Progenitor cell of endocrine pancreas (in vitro differentiated cells): ENCODE measurements at regions not wholly inside any gene's neighbourhood (a gene's known extent, or its start where the extent isn't known, plus 50 kb on each side); places are given as distances from the start of the nearest gene placed in this dataset.
"Not testable (repeated sequence)": the region's sequence is repeated elsewhere in the genome, so short reads cannot be mapped to it uniquely, and the experiment has no call there.

Experiments used
- DNase-seq: peaks from one replicate; pipeline ENCODE4 v3.0.0; 2021; ENCODE audit warnings: low spot score; ENCODE audit not compliant: unreplicated experiment
- H3K27ac Mint-ChIP-seq: 2 replicates; pipeline ENCODE4 v1.8.0; 2021; ENCODE audit warnings: mild to moderate bottlenecking, moderate library complexity, mixed read lengths
- H3K27me3 Mint-ChIP-seq: 2 replicates; pipeline ENCODE4 v1.8.0; 2021; ENCODE audit warnings: mixed read lengths
- H3K36me3 Mint-ChIP-seq: 2 replicates; pipeline ENCODE4 v1.8.0; 2022; ENCODE audit warnings: mixed read lengths; ENCODE audit not compliant: insufficient read depth
- H3K4me1 Mint-ChIP-seq: 2 replicates; pipeline ENCODE4 v1.8.0; 2021; ENCODE audit warnings: low read depth, mixed read lengths
- H3K4me3 Mint-ChIP-seq: 2 replicates; pipeline ENCODE4 v1.8.0; 2021; ENCODE audit warnings: low read depth, mild to moderate bottlenecking, moderate library complexity, mixed read lengths
- H3K9me3 Mint-ChIP-seq: 2 replicates; pipeline ENCODE4 v1.8.0; 2021; ENCODE audit warnings: low read depth, mixed read lengths
- CTCF ChIP-seq: fragments of 200-600 bp; sonication (generic); IDR thresholded peaks from one replicate; pipeline ENCODE4 v1.5.0; 2021; ENCODE audit warnings: antibody characterized with exemption, mild to moderate bottlenecking; ENCODE audit not compliant: unreplicated experiment

GRCh38 chr12:105674871-105675699 lies 344.6 kb downstream of the C12orf75 start:
- Mint-ChIP-seq H3K27ac (no peak overlapping the region), H3K9me3 (peaks cover 5% of the 10 kb centered on the region), H3K4me3 (no peak overlapping the region), H3K27me3 (peaks cover 3% of the 10 kb centered on the region), H3K4me1 (peaks cover 2% of the 10 kb centered on the region), H3K36me3 (no peaks in the 10 kb centered on the region)
- DNase-seq = no peak
- TF ChIP-seq CTCF = no peak

- peaks cover 2% of the 10 kb centered on the region for H3K4me1 Mint-ChIP-seq
- DNase-seq = no peak
- H3K27me3 Mint-ChIP-seq = peaks cover 3% of the 10 kb centered on the region
- TF ChIP-seq CTCF = no peak
- H3K36me3 Mint-ChIP-seq = no peaks in the 10 kb centered on the region
- no peak overlapping the region for H3K4me3 Mint-ChIP-seq
- H3K27ac Mint-ChIP-seq = no peak overlapping the region
- H3K9me3 Mint-ChIP-seq = no peaks in the 10 kb centered on the region
These were observed 346.2 kb downstream of the C12orf75 start for GRCh38 chr12:105676694-105677093.

- H3K27ac Mint-ChIP-seq = no peak overlapping the region
- peaks cover 3% of the 10 kb centered on the region for H3K27me3 Mint-ChIP-seq
- no peaks in the 10 kb centered on the region for H3K9me3 Mint-ChIP-seq
- no peak for TF ChIP-seq CTCF
- no peak overlapping the region for H3K4me3 Mint-ChIP-seq
- H3K36me3 Mint-ChIP-seq = no peaks in the 10 kb centered on the region
- DNase-seq = no peak
- peaks cover 2% of the 10 kb centered on the region for H3K4me1 Mint-ChIP-seq
These were observed 347.2 kb downstream of the C12orf75 start for GRCh38 chr12:105677672-105678071.

GRCh38 chr12:105679982-105680381 lies 349.5 kb downstream of the C12orf75 start:
- no peak for TF ChIP-seq CTCF
- H3K9me3 Mint-ChIP-seq = no peaks in the 10 kb centered on the region
- no peak for DNase-seq
- H3K4me1 Mint-ChIP-seq = peaks cover 2% of the 10 kb centered on the region
- no peaks in the 10 kb centered on the region for H3K36me3 Mint-ChIP-seq
- H3K27me3 Mint-ChIP-seq = peaks cover 3% of the 10 kb centered on the region
- H3K4me3 Mint-ChIP-seq = no peak overlapping the region
- H3K27ac Mint-ChIP-seq = no peak overlapping the region

GRCh38 chr12:105681341-105681740 lies 350.9 kb downstream of the C12orf75 start:
- Mint-ChIP-seq H3K9me3 (no peaks in the 10 kb centered on the region), H3K27me3 (peaks cover 3% of the 10 kb centered on the region), H3K4me1 (no peaks in the 10 kb centered on the region), H3K36me3 (no peaks in the 10 kb centered on the region), H3K4me3 (no peak overlapping the region), H3K27ac (no peak overlapping the region)
- no peak for TF ChIP-seq CTCF
- DNase-seq = no peak

GRCh38 chr12:105682821-105683220 lies 352.3 kb downstream of the C12orf75 start:
- not testable (repeated sequence) for H3K27ac Mint-ChIP-seq, H3K4me1 Mint-ChIP-seq, DNase-seq, H3K4me3 Mint-ChIP-seq, H3K36me3 Mint-ChIP-seq, H3K27me3 Mint-ChIP-seq, H3K9me3 Mint-ChIP-seq

- H3K9me3 Mint-ChIP-seq, H3K4me1 Mint-ChIP-seq, H3K36me3 Mint-ChIP-seq, H3K27me3 Mint-ChIP-seq, H3K27ac Mint-ChIP-seq, H3K4me3 Mint-ChIP-seq, DNase-seq: not testable (repeated sequence)
These were observed 353.3 kb downstream of the C12orf75 start for GRCh38 chr12:105683836-105684235.
